Fibroblast of skin of scalp (primary cell): ENCODE measurements at regions not wholly inside any gene's neighbourhood (a gene's known extent, or its start where the extent isn't known, plus 50 kb on each side); places are given as distances from the start of the nearest gene placed in this dataset.
"Not testable (repeated sequence)": the region's sequence is repeated elsewhere in the genome, so short reads cannot be mapped to it uniquely, and the experiment has no call there.

Source experiments
- DNase-seq: peaks from one replicate; pipeline ENCODE4 v3.0.0-alpha.2; 2013

GRCh38 chr18:30929718-30930117 is 112.8 kb downstream of the DSC3 start:
- DNase-seq: no peak

- no peak for DNase-seq
Observed at GRCh38 chr18:30929065-30929464, 113.5 kb downstream of the DSC3 start.

DNA sequence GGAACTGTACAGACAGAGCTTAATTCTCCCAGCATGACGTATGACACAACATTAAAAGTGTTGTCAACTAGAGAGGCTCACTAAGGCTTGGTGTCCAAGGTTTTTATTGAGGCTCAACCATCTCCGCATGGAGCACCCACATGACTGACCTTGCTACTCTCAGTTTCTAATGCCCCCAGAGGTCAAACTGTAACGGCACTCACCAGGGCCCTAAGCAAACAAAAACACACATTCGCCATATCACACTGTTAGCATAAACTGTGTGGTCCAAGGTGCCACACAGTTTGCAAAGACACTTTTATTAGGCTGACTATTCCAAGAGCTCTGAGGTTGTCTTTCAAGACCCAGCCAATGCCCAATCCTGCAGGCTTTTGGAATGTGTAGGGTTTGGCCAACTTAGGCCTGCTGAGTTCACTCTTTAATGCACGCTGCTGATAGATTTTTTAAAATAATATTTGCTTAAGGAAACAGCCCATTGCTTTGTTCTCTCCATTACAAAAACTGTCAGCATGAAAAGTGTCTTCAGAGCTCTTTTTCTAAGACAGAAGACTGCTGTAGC is 114.9 kb downstream of the DSC3 start:
- DNase-seq: no peak

GRCh38 chr18:30927042-30927441 is 115.5 kb downstream of the DSC3 start:
- no peak for DNase-seq

GRCh38 chr18:30925795-30926194 is 116.7 kb downstream of the DSC3 start:
- no peak for DNase-seq

DNA sequence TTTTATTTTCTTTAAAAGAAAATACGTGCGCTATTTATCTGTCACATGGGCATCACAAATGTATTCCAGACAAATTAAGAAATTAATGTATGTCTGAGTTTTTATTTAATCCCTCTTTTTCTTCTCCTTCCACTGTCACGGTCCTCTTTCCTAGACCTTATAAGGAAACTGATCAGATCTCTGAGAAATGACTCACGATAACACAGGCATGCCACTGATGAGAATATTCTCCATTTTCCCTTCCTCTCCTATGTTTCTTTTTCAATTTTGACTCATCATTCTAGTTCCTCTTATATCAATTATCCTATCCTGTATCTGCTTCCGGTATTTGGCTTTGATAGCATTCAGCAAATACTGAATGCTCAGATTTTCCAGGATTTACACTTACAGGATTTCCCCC is 121.8 kb downstream of the DSC3 start:
- no peak for DNase-seq

GRCh38 chr18:30920351-30920750 is 122.2 kb downstream of the DSC3 start:
- no peak for DNase-seq

DNA sequence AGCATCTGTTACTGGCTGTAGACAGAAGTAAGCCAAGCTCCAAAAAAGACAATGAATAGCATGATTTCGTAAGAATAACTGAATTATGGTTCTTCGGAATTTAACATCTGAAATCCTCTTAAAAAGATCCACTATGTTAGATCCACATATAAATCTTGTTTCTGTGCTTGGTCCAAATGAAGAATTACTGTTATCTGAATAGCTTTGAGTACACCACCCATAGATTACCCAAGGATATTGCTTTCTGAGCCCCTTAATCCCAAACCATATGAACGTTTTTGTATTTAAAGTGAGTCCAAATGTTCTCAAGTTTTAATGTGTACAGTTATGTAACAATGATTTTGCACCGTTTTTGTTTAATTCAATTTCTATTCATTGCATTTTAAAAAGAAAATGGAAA is 124.9 kb downstream of the DSC3 start:
- DNase-seq: no peak

GRCh38 chr18:30915336-30915988 is 127.1 kb downstream of the DSC3 start:
- DNase-seq: no peak

DNA sequence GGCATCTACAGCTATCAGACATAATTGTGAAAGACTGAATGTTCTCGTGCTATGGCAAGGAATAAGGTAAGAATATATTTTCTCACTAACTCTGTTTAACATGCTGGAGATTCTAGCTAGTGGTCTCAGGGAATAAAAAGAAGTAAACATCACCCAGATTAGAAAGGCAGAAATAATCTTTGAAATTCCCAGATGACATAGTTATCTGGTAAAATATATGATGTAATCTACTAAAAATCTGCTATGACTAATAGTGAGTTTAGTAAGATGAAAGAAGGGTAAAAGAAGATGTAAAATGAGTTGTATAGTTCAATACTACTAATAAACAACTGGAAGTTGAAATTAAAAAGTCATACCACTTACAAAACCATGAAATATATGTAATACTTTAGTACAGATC is 134.2 kb downstream of the DSC3 start:
- no peak for DNase-seq

- no peak for DNase-seq
Observed at GRCh38 chr18:30903566-30903965, 139.0 kb downstream of the DSC3 start.

DNA sequence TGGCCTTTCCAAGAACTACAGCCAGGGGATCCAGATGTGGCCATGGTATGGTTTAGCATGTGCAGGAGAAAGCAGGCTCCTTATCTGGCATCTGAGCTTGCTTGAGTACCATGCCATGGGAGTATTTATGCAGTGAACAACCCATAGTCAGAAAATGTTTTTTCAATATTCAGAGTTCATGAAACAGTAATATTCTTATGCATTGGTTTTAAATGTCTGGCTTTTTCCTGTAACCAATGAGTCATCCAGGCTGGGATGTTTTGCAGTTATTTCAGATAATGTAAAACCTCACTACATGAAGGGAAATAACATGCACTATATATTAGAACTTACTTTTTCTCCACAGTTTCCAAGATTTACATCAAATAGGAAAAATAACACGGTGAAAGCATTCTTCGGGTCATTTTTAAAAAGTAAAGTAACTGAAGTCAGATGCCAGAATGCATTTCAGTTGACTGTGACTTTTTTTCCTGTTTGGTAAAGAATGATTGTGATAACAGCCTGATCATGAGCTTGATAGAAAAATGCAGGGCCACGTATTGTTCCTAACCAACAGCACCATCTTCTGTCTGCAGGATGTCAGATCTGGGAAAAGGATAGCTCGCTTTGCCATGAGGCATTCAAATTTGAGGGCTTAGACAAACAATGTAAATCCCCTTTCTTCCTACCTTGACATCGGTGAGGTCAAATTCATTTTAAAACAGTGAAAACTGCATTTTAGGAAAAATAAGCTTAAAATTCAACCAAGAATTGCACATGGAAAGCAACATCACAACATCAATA is 152.8 kb downstream of the DSC3 start:
- no peak for DNase-seq

GRCh38 chr18:30888344-30888743 is 154.2 kb downstream of the DSC3 start:
- no peak for DNase-seq

DNA sequence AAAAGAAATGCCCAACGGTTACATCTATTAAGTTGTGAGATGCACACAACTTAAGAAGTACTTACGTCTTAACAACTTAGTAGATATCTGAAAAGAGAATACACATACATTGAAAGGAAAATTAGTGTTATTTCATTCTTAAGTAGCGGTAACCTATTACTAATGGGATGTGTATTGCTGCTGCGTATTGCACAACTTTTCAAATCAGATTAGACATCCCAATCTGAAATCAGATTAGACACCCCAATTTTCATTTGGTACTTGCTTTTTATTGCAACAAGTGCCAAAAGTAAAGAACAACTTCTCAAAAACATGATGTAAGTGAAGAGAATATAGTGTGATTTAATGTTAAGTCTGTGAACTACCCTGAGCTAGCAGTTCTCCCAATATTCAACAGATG is 155.5 kb downstream of the DSC3 start:
- no peak for DNase-seq

DNA sequence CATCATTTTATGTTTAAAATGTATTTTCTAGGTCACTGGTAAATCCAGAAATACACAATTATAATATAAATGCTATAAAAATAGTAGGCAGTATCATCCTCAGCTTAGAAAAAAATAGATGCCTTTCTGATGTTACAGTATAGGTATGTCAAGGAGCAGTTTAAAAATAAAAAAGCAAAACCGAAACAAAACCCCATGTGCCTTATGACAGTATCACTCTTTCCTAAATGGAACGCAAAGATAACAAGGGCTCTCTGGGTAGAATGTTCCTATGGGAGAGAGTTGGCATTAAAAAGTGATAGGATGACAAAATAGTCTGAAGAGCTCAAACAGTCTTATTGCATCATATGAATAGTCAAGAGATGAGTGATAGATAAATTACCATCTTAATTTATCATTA is 172.1 kb downstream of the DSC3 start:
- DNase-seq: no peak

- no peak for DNase-seq
Observed at GRCh38 chr18:30862900-30863299, 179.6 kb downstream of the DSC3 start.

- DNase-seq: no peak
Observed at GRCh38 chr18:30860741-30861140, 181.8 kb downstream of the DSC3 start.

DNA sequence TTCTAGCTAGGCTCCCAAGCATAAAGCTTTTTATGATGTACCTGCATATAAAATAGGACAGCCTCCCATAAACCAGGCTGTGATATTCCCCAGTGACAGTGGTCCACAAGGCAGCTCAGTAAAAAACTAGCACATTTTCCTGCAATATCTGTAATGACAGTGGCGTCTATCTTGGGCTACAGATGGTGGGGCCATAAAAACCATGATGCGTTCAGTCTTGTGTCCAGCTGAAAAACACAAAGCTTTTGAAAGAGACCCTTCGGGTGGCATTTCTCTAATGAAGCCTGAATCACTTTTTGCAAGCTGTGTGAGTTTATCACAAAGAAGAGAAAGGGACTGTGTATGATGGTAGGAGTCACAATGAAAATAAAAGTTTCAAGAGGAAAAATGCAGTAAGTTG is 183.5 kb downstream of the DSC3 start:
- no peak for DNase-seq

- no peak for DNase-seq
Observed at GRCh38 chr18:30858560-30858959, 184.0 kb downstream of the DSC3 start.

GRCh38 chr18:30855762-30856161 is 186.8 kb downstream of the DSC3 start:
- DNase-seq: no peak

DNA sequence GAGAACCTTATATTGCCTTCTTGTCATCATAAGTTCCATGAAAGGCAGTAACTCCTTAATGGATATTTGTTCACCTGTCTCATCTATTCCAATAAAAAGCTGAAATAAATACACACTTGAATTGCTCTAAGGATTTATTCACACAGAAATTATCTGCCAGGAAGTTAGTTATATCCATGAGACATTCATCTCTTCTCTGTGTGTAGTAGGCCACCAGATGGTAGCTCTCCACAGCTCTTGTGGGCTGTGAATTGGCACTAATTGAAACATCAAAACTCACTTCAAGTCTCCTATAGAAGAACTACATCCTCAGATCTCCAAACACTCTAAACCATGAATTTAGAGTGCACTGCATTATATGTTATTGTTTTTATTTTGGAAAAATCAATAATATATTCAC is 189.6 kb downstream of the DSC3 start:
- DNase-seq: no peak

DNA sequence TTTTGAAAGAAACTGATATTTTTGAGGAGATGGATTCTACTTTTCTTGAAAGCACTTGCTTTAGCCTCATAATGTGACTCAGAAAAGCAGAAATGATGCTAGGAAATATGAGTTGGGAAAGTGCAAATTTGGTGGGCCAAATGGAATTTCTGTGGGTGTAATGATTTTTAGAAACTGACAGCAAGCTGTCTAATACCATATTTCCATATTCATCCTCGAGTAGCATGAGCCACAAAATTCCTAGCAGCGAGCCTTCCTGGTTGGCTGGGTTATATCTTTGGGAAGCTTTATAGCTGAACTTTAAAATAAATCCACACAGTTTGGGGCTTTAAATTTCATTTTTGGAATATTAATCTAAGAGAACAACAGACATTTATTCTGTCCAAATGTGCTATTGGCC is 190.0 kb downstream of the DSC3 start:
- DNase-seq: no peak

DNA sequence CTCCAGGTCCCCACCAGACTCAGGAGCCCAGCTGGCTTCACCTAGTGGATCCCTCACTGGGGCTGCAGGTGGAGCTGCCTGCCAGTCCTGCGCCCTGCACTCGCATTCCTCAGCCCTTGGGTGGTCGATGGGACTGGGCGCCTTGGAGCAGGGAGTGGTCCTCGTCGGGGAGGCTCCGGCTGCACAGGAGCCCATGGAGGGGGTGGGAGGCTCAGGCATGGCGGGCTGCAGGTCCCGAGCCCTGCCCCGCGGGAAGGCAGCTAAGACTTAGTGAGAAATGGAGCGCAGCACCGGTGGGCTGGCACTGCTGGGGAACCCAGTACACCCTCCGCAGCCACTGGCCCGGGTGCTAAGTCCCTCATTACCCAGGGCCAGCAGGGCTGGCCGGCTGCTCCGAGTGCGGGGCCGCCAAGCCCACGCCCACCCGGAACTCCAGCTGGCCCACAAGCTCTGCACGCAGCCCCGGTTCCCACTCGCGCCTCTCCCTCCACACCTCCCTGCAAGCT is 203.4 kb downstream of the DSC3 start:
- DNase-seq: not testable (repeated sequence)

DNA sequence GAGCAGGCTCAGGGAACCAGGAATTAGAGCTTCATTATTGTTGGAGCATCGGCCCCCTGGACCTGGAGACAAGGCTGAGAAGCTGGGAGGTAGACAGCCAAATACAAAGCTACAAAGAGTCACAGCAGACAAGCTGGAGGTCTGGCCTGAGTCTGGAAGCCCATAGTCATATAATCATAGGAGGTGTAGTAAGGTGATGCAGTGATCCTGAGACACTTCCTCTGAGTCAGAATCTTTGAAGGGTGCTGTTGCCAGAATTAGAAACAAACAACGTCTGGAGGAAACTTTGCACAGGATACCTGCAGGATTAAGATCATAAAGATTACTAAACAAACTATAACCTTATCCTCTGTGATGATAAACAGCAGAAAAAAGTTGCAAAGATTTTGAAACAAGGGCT is 213.8 kb downstream of the DSC3 start:
- no peak for DNase-seq
